Thymus (tissue), 11 donors: ENCODE measurements at regions not wholly inside any gene's neighbourhood (a gene's known extent, or its start where the extent isn't known, plus 50 kb on each side); places are given as distances from the start of the nearest gene placed in this dataset.
"Not testable (repeated sequence)": the region's sequence is repeated elsewhere in the genome, so short reads cannot be mapped to it uniquely, and the experiment has no call there.

Experiments
- DNase-seq, 9 donors: peaks; one replicate each; pipeline ENCODE4 v3.0.0-alpha.2; 2013; ENCODE audit warnings: low spot score in 9 of 9, low read depth in 6 of 9, missing footprints in 1 of 9
- H3K27ac ChIP-seq, 2 donors: one replicate each; pipeline ENCODE4 v1.5.1; 2013; ENCODE audit warnings: control low read depth in 1 of 2, low read depth in 1 of 2, low read length in 1 of 2, mild to moderate bottlenecking in 1 of 2, moderate library complexity in 1 of 2
- H3K27me3 ChIP-seq, 2 donors: one replicate each; pipeline ENCODE4 v1.5.1; 2013; ENCODE audit warnings: low read length in 1 of 2; ENCODE audit not compliant: control insufficient read depth in 2 of 2, insufficient read depth in 1 of 2
- H3K36me3 ChIP-seq, 2 donors: one replicate each; pipeline ENCODE4 v1.5.1; 2013; ENCODE audit warnings: low read length in 1 of 2, mild to moderate bottlenecking in 1 of 2, moderate library complexity in 1 of 2; ENCODE audit not compliant: control insufficient read depth in 2 of 2, insufficient read depth in 2 of 2
- H3K4me1 ChIP-seq, 2 donors: one replicate each; pipeline ENCODE4 v1.5.1; 2013; ENCODE audit warnings: low read length in 2 of 2; ENCODE audit not compliant: control insufficient read depth in 2 of 2, insufficient read depth in 2 of 2
- H3K4me3 ChIP-seq, 2 donors: one replicate each; pipeline ENCODE4 v1.5.1; 2013; ENCODE audit warnings: low read length in 2 of 2, control low read depth in 1 of 2, mild to moderate bottlenecking in 1 of 2
- H3K9me3 ChIP-seq, 2 donors: one replicate each; pipeline ENCODE4 v1.5.1; 2013; ENCODE audit warnings: low read length in 1 of 2, mild to moderate bottlenecking in 1 of 2; ENCODE audit not compliant: control insufficient read depth in 2 of 2, insufficient read depth in 1 of 2
- WGBS: extraction: QIAGEN DNeasy Blood & Tissue Kit; methylation state at CpG from one replicate; pipeline ENCODE4 v1.1.7; 2013; 5-methylcytosine and 5-hydroxymethylcytosine counted together
- donor health status: healthy.

DNA sequence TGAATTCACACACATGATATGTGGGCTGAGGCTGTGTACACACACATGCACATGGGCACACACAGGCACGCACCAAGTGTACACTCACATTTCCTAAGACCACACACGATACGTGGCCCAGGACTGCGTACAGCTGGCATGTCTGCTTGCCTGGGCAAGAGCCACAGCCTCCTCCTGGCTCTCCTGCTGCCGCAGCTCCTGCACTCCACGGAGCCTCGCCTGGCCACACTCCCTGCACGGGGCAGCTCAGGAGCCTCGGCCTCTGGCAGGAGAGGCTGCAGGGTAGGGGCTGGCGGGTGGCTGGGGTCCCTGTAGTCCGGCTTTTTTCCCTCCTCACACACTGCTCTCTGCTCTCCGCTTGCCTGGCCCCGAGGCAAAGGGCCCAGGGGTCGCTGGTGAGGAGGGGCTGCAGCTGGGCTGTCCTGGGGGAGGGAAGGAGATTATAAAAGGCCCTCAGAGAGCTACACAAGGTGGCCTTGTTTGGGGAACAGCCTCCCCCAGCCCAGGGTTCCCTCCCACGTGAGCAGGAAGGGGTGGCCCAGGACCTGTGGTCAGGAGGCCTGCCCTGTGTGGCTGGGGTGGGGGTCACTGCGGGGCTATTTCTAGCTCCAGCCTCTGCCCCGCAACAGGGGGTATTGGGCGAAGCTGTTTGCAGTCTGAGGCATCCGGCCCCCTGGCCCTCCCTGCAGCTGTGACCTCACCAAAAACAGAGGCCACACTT, 89.0 kb upstream of the SFSWAP start:
- Histone ChIP-seq H3K36me3 (no peaks in the 10 kb centered on the region), H3K27ac (no peak overlapping the region), H3K4me1 (no peaks in the 10 kb centered on the region), H3K4me3 (no peak overlapping the region), H3K27me3 (peaks cover 0 to 17% of the 10 kb centered on the region in 2 donors), H3K9me3 (no peaks in the 10 kb centered on the region)
- WGBS: 66% methylated on average over 19 of the region's 19 CpGs
- no peak for DNase-seq

DNA sequence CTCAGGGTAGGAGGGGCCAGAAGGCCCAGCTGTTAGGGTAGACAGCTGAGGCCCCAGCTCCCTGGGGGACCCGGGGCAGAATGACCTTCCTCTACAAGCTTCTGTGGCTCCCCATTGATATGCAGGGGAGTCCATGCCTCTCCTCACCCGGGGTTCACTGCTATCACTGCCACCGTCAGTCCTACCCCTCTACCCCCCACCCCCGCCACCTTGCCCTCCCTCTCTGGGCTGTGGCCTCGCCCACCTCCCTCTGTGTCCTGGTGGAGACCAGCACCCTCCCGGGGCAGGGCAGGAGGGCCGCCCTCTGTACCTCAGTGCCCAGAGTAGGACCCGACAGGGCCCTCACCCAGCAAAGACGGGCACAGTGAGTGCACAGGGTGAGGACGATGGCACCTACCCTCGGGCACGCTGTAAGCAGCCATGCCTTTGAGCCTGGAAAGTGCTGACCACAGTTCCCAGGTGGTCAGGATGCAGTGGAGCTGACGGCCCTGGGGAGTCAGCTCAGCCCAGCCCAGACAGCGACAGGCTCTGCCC, 88.4 kb upstream of the SFSWAP start:
- Histone ChIP-seq H3K27ac (no peak overlapping the region), H3K36me3 (no peaks in the 10 kb centered on the region), H3K27me3 (peaks cover 0 to 14% of the 10 kb centered on the region in 2 donors), H3K4me3 (no peak overlapping the region), H3K9me3 (peaks cover 3 to 4% of the 10 kb centered on the region in 2 donors), H3K4me1 (no peaks in the 10 kb centered on the region)
- DNase-seq: no peak
- 85% methylated on average over 14 of the region's 14 CpGs for WGBS

DNA sequence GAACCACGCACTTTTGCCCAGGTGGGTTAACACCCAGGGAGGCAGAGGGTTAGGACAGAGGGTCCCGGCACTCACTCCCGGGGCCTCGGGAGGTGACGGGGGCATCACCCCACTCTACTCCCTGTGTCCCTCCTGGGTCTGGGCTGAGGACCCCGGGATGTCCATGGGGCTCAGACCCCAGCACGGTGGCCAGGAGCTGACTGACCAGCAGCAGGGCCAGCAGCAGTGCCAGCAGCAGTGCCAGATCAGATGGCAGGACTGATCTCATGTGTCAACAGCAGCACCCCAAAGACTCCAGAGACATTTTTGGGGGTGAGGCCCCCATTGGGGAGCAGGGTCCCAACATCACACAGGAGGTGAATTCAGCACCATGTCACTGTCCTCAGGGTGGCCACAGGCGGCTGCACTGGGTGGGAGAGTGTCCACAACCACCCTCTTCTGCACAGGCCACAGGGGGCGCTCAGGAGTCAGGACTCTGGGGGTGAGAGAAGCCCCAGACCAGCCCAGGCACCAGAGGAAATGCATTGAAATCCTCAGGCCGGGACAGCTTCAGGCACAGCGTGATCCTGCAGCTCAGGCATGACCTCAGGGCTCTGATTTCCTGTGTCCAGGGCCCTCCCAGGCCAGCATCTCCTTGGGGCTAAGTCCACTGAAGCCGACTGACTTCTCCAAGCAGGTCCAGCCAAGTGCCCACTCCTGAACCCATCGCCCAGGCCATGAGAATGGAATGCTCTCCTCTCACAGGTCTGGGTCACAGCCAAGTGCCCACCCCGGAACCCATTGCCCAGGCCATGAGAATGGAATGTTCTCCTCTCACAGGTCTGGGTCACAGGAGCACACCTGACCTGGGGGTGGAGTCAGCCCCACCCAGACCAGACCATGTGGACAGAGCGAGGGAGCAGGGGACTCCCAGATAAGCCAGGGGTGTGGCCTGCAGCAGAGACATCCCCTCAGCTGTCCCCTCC, 87.2 kb upstream of the SFSWAP start:
- peaks cover 0 to 15% of the 10 kb centered on the region in 2 donors for H3K27me3 ChIP-seq
- not testable (repeated sequence) for H3K9me3 ChIP-seq, H3K4me3 ChIP-seq, H3K36me3 ChIP-seq, H3K27ac ChIP-seq, H3K4me1 ChIP-seq, DNase-seq
- 93% methylated on average over 14 of the region's 15 CpGs for WGBS

DNA sequence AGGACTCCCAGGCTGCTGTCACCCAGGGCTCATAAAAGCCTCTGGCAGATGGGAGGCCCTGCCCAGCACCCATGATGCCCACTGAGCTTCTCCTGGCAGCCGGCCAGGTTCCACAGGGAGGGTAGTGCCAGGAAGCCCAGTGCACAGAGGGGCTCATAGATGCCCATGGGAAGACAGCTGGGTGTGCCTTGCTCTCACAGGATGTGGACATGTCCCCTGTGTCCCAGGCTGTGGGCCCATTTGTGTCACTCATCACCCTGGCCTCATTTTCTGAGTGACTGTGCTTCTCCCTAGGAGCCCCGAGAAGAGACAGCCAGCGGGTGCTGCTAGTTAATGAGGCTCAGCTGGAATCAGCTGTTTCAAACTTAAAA, 86.5 kb upstream of the SFSWAP start:
- not testable (repeated sequence) for H3K36me3 ChIP-seq, H3K27ac ChIP-seq, H3K4me3 ChIP-seq, DNase-seq, H3K4me1 ChIP-seq
- Histone ChIP-seq H3K27me3 (peaks cover 0 to 12% of the 10 kb centered on the region in 2 donors), H3K9me3 (peaks cover 3 to 15% of the 10 kb centered on the region in 2 donors)
- WGBS: 69% methylated on average over 3 of the region's 3 CpGs

DNA sequence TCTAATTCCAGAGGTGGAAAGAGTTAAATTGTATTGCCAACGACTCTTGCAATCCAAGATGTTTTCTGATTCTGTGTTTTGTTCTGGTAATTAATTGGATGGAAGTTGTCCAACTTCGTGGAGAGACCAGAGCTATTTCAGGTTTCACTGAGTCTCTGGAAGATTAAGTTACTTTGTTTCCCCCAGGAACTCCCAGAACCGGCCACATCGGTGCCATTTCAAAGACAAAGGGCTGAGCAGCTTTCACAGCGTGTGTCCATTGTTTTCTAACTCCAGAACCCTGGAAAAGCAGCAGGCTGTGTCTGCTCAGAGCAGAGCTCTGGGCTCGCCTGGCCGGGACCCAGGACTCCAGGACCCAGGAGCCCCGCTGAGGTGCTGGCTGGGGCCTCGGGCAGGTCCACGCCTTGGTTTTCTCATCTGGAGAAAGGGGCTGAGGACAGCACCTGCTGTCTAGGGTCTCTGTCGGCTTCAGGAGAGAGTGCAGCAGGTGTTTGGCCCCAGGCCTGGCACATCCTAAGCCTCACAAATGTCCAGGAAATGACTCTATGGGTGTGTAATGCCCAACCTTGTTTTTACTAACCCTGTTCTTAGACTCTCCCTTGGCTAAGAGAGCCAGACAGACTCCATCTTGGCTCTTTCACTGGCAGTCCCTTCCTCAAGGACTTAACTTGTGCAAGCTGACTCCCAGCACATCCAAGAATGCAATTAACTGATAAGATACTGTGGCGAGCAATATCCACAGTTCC, 86.0 kb upstream of the SFSWAP start:
- WGBS: 54% methylated on average over 12 of the region's 12 CpGs

DNA sequence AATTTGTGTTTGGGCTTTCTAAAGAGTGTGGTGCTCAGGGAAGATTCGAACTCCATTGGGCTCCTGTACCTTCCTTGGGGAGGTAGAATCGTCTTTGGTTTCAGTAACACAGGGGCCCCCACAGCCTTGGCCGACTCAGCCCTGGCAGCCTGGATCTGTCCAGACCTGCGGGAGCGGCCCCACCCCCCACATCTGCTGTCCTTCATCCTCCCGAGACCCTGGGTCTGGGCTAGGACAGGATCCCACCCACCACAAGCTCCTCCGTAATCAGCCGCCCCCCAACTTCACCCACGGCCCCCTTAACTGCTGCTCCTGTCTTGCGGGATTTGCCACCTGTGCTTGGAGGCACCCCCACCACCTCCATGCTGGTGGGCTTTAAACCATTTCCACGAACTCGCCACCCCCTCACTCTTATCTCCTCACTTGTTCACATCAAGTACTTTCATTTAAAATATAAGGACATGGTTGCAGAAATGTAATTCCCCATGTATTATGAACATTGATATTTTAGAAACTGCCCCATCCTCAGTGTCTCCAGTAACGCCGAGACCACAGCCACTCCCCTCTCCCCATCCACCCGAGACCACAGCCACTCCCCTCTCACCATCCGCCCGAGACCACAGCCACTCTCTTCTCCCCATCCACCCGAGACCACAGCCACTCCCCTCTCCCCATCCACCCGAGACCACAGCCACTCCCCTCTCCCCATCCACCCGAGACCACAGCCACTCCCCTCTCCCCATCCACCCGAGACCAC, 84.7 kb upstream of the SFSWAP start:
- WGBS: 61% methylated on average over 20 of the region's 21 CpGs
- not testable (repeated sequence) for H3K4me3 ChIP-seq, H3K27ac ChIP-seq, H3K27me3 ChIP-seq, H3K36me3 ChIP-seq, DNase-seq, H3K4me1 ChIP-seq
- peaks cover 3 to 15% of the 10 kb centered on the region in 2 donors for H3K9me3 ChIP-seq

More for the DNA sequence above, 86.0 kb upstream of the SFSWAP start:
- H3K4me1 ChIP-seq, H3K4me3 ChIP-seq, DNase-seq, H3K36me3 ChIP-seq, H3K27ac ChIP-seq: not testable (repeated sequence)
- H3K9me3 ChIP-seq: peaks cover 3 to 15% of the 10 kb centered on the region in 2 donors
- peaks cover 0 to 12% of the 10 kb centered on the region in 2 donors for H3K27me3 ChIP-seq

DNA sequence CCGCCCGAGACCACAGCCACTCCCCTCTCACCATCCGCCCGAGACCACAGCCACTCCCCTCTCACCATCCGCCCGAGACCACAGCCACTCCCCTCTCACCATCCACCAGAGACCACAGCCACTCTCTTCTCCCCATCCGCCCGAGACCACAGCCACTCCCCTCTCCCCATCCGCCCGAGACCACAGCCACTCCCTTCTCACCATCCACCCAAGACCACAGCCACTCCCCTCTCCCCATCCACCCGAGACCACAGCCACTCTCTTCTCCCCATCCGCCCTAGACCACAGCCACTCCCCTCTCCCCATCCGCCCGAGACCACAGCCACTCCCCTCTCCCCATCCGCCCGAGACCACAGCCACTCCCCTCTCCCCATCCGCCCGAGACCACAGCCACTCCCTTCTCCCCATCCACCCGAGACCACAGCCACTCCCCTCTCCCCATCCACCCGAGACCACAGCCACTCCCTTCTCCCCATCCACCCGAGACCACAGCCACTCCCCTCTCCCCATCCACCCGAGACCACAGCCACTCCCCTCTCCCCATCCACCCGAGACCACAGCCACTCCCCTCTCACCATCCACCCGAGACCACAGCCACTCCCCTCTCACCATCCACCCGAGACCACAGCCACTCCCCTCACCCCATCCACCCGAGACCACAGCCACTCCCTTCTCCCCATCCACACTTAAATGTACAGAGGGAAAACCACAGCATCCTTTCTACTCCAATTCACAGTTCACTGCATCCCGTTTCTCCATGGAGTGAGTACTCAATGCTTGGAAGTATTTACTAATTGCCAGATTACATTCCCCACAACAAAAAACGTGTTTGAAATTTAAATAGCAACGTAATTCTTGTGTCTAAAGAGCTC, 83.5 kb upstream of the SFSWAP start:
- not testable (repeated sequence) for H3K27me3 ChIP-seq, H3K36me3 ChIP-seq, DNase-seq, H3K4me1 ChIP-seq, H3K27ac ChIP-seq, H3K4me3 ChIP-seq
- H3K9me3 ChIP-seq: peaks cover 3 to 15% of the 10 kb centered on the region in 2 donors
- WGBS: 11% methylated on average over 27 of the region's 29 CpGs
